GM10266 (cell line): ENCODE measurements at regions not wholly inside any gene's neighbourhood (a gene's known extent, or its start where the extent isn't known, plus 50 kb on each side); places are given as distances from the start of the nearest gene placed in this dataset.

Source experiments
- DNase-seq: peaks from one replicate; pipeline ENCODE4 v3.0.0; 2012; ENCODE audit errors: extremely low spot score
- CTCF ChIP-seq: IDR thresholded peaks from 2 replicates; pipeline ENCODE4 v1.5.1; 2012; ENCODE audit warnings: mild to moderate bottlenecking, low read depth; ENCODE audit not compliant: control insufficient read depth, insufficient read depth; ENCODE audit errors: missing control alignments

- DNase-seq, result no peak
- TF ChIP-seq CTCF, result no peak
Measured at GRCh38 chr1:106954661-106955229, 101.7 kb upstream of the PRMT6 start.

- no peak for DNase-seq
- no peak for TF ChIP-seq CTCF
Measured at GRCh38 chr1:106956721-106957120, 99.8 kb upstream of the PRMT6 start.

- no peak for DNase-seq
- TF ChIP-seq CTCF, result no peak
Measured at GRCh38 chr1:106957795-106958194, 98.7 kb upstream of the PRMT6 start.

- no peak for DNase-seq
- no peak for TF ChIP-seq CTCF
Measured at GRCh38 chr1:106960412-106960811, 96.1 kb upstream of the PRMT6 start.

- TF ChIP-seq CTCF, result no peak
- DNase-seq, result no peak
Measured at GRCh38 chr1:106961646-106962045, 94.8 kb upstream of the PRMT6 start.

- TF ChIP-seq CTCF, result no peak
- no peak for DNase-seq
Measured at GRCh38 chr1:106962591-106962990, 93.9 kb upstream of the PRMT6 start.

GRCh38 chr1:106964495-106964894 is 92.0 kb upstream of the PRMT6 start:
- no peak for DNase-seq
- no peak for TF ChIP-seq CTCF
